Activated CD4-positive, alpha-beta T cell treated with anti-CD3 and anti-CD28 coated beads, Interleukin-10, Interleukin-2, amounts not matched to agents 100 ng/mL and 50 ng/mL, durations not matched to agents 16 hours and 8 hours (primary cell): ENCODE measurements at regions not wholly inside any gene's neighbourhood (a gene's known extent, or its start where the extent isn't known, plus 50 kb on each side); places are given as distances from the start of the nearest gene placed in this dataset.
A peak's percentile ranks its signal among the peaks of the same experiment; 100 is the strongest.
"Not testable (repeated sequence)": the region's sequence is repeated elsewhere in the genome, so short reads cannot be mapped to it uniquely, and the experiment has no call there.

Experiments
- DNase-seq: peaks from one replicate; pipeline ENCODE4 v3.0.0-alpha.2; 2020

DNA sequence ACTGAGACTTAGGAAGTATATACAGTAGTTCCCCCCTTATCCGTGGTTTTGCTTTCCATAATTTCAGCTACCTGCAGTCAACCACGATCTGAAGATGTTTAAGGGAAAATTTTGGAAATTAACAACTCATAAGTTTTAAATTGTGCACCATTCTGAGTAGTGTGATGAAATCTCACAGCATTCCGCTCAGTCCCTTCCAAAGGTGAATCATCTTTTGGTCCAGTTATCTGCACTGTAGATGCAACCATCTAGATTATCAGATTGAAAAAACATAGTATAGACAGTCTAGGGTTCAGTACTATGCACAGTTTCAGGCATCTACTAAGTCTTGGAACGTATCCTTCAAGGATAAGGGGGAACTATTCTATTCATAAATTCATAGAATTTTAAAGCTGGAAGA is 109.0 kb downstream of the ANXA3 start:
- no peak for DNase-seq

DNA sequence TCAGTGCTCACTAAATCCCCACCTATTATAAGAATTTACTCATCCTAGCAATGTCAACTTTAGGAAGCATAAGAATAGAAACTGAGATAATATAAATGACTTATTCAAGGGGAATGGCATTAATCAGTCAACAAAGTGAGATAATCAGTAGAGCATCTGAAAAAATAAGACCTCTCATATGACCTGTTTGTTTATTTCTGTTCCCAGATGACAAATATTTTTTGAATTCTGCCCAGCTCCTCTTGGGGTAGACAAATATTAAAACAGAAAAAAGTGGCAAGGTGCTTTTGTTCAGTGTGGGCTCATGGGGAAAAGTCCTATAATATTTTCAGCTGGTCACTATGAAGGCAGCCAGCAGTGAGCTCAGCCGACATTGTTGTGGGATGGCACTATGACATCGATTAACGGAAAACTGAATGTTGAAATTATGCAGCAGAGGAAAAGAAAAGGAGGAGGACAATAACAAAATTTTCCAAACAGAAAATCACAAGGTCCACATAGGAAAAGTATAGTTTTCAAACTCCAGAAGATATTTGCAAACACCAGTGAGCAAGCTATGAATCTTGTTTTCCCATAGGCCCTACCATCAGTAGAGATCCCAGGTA is 109.6 kb downstream of the ANXA3 start:
- DNase-seq = no peak

DNA sequence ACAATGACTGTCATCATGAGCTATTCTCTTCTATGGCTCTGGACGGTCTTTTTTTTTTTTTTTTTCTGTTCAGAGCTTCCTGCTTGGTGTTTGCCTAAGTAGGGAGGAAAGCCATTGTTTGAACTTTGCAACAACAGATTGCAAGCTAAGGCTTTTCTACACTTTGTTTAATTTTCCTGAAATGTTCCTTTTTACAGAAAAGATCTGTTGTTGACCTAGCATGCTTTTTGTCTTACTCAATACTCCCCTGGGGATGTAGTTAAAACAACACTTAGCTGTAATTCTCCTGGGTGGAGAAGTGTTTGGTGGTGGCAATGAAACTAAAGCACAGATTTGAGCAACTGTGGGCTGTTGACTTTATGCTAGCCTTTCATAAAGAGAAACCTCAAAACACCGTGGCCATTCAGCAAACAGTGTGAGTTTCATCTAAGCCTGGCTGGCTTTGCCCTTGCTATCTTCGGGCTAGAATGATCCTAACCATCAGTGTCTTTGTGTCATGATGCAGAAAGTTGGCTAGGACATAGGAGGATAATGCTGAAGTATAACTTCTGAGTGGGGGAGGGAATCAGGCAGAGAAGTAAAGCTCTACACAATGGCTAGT is 110.5 kb downstream of the ANXA3 start:
- DNase-seq = peak; percentile 72

DNA sequence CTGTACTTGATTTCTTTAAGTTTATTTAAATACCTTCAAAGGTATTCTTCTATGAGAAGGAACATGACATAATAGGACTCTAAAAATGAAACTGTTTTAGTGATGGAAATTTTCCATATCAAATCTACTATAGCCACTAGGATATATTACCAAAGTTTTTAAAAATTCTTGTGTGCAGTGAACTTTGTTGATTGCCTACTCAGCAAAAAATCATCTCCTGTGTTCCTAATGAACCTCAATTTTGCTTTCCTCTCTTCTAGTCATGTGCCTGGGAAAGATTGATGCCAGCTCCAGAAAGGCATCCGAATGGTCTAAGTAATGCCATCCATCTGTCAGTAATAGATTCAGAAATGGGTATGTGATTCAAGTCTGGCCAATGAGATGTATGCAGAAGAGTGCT is 111.1 kb downstream of the ANXA3 start:
- DNase-seq = no peak

DNA sequence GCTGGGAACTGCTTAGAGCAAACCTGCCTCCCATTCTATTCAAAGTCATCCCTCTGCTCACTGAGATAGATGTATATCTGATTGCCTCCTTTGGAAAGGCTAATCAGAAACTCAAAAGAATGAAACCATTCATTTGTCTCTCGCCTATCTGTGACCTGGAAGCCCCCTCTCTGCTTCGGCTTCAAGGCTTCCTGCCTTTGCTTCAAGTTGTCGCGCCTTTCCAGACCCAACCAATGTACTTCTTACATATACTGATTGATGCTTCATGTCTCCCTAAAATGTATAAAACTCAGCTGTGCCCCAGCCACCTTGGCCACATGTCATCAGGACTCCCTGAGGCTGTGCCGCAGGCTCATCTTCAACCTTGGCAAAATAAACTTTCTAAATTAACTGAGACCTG is 111.9 kb upstream of the BMP2K start:
- DNase-seq = not testable (repeated sequence)

DNA sequence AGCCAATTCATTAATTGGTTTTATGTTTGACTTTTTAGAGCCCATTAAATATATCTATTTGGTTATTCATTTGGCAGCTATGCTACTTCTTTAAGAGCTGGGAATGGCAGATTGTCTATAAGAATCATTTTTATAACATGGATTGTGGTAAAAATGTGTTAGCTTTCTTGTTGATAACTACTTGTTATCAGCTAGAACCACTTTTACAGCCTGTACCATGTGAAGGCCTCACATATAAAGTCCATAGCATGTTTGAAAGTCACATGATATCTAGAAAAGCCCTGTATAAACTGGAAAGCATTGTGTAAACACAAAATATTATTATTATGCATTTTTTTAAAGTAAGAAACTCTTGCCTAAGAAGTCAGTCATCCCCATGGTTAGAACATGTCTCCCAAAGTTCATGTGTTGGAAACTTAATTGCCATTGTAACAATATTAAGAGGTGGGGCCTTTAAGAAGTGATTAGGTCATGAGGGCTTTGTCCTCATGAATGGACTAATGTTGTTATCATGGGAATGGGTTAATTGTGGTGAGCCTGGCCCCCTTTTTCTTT is 110.9 kb upstream of the BMP2K start:
- DNase-seq = no peak

DNA sequence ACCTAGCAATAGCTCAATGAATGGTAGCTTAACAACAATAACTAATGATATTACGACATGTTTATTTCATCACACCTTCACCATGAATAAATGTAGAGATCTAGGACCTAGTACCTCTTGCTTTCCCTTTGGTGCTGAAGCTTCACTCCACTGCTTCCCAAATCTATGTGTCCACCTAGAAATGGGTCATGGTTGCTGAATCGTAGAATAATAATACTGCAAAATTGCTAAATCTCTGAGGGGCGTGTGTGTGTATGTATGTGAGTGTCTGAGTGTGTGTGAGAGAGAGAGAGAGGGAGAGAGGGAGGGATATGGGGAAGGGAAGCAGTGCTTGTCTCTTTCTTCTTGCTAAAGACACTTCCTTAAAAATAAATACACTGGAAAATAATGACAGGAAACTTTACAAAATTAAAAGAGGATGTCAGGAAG is 109.3 kb upstream of the BMP2K start:
- DNase-seq = no peak

DNA sequence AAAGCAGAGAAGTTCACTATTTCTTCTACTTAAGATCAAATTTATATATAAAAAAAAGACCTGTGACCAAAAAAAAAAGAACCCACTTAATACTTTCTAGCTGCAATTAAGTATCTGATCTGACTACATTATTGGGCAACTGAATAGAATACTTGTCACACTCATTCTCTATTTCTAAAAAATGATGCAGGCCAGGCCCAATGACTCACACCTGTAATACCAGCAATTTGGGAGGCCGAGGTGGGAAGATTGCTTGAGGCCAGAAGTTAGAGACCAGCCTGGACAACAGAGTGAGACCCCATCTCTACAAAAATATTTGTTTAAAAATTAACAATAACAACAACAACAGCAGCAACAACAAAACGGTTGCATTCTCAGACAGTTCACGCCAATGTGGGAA is 108.8 kb upstream of the BMP2K start:
- peak; percentile 28 for DNase-seq

DNA sequence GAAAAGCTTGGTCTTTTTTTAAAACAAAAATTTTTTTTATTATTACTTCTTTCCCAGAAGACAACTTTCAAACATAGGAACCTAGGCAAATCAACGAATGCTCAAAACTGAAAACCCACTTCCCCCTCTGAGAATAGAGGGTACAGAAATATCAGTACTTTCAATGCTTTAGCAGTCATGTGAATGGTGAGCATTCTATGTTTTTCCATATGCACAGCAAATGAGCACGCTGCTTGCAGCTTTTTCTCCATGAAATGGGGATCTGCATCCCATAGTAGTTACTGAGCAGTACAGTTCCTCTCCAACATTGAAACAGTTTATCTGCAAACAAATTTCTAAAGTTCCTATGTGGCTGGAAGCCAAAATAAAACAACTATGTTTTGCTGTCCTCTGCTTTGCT is 108.4 kb upstream of the BMP2K start:
- peak; percentile 56 for DNase-seq

DNA sequence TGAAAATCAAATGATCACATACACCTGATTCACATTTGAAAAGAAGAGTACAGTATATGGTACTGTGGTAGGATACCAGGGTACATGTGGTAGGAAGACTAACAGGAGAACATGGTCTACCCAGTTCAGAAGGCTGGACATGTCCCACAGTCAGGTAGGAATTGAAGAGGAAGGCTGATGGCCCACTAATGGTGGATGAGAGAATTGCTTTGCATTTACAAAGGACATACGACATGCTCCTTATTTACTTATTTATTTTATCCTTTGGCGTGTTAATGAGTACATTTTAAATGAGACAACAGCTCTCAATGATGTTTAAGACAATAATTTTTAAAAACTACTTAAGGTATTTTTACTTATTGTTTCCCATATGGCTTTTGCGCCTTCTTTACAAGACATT is 106.7 kb upstream of the BMP2K start:
- no peak for DNase-seq

DNA sequence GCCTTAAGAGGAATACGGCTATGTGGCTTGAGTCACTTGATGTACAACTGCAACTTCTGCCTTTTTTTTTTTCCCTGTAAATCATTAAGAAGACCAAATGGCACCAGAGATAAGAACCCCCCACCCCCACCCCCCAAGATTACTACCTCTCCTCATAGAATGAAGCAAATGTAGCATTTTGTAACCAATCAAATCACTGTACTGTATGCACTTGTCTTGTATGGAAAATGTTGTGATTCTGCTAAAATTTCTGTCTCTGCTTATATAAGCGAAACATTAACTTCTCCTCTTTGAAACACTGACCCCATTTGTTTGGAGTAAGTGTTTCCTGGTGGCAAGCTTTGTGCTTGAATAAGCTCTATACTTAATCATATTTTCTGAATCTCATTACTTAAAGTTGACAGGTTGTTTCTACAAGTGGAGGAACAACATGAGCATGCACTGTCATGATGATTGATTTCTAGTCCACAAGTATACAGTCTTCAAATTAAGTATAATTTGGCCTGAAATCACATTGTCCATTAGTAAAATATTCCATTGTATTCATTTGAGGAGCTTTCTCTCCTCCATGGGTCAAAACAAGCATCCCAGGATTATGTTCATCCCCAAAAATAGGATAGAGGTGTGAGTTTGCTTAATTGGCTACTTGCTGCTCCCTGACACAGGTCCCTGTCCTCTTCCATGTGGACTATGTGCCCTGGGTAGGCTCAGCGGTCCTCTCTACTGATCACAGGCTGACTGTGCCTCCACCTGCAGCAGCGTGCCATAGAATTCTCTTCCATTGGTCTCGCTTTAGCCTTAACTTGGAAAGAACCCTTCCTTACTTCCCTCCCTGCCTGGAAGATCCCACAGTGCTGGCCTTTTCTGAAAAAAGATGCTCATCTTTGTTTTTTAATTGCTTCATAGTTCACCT is 104.0 kb upstream of the BMP2K start:
- no peak for DNase-seq

DNA sequence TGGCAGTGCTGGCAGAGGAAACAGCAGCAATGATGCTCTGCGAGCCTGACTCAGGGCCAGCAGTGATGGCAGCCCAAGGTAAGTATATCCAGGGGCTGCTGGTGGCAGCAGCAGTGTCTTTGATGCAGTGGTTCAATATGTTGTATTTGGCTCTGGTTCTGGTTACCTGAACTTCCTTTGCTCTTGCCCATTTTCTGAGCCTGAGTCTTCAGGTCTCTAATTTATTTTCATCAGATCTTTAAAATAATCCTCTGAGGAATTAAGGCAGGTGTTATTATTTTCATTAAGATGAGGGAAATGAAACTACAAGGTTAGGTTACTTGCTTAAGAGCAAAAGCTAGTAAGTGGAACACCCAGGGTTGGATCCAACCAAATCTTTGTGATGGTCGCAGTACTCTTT is 102.8 kb upstream of the BMP2K start:
- DNase-seq = no peak

DNA sequence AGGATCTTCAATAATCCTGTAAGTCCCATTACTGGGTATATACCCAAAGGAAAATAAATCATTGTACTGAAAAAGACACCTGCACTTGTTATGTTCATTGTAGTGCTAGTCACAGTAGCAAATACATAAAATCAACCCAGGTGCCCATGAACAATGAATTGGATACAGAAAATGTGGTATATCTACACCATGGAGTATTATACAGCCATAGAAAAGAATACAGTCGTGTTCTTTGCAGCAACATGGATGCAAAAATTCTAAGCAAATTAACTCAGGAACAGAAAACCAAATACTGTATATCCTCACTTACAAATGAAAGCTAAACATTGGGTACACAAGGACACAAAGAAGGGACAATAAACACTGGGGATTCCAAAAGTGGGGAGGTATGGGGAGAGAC is 100.8 kb upstream of the BMP2K start:
- no peak for DNase-seq

DNA sequence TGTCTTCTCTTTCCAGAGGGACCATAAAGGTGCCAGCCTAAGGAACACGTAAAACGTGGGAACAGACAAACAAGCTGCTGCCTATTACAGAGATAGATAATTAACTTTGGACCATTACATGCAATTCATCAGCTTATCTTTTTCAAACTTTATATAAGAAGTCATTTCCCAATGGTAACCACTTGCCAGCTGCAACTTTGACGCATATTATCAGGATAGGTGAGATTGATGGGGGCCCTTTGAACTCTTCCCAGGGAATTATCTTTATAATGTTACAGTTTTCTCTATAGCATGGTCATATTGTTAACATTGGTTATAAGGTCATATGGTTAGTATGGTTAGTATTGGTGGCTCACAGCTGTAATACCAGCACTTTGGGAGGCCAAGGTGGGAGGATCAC is 94.1 kb upstream of the BMP2K start:
- DNase-seq = no peak

DNA sequence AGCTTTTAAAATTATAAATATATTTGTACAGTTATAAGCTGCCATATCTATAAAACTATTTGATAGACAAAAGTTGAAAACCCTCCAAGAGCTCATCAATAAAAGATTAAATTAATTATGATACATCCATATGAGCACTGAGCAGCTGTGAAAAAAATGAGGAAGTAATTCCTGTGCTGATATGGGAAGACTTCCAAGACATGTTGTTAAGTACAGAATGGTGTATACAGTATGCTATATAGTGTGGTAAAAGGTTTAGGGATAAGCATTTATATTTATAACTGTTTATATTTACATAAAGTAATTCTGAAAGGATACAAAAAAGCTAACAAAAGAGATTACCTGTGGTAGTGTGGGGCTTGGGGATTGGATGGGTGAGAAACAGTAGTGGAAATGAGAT is 92.8 kb upstream of the BMP2K start:
- DNase-seq = no peak

DNA sequence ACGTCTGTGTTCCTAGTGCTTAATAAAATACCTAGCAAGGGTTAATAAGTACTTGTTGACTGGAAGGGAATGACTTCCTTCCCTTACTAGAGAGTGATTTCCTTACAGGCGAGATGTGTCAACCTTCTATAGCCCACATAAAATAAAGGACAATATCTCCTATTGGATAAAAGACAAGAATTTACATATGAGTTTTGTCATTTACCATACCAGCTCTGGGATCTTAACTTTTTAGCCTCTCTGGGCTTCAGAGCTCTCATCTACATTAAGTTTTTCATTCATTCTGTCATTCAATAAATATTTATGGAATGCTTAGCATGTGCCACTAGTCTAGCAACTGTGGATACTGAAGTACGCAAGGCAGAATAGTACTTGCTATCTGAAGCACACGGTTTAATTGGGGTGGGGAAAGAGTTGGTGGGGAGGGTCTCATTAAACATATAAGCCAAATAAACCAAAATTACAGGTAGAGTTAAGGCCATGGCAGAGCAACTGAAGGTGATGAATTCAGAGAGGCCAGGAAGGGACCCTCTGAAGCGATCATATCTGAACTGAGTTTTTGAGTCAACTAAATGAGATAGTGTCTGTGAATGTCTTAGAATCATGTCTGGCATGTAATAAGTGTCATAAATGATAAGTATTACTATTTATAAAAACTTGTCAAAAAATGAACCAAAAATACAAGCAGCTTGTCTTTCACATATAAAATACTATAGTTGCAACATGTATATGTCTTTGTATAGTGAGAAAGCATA is 91.6 kb upstream of the BMP2K start:
- no peak for DNase-seq

DNA sequence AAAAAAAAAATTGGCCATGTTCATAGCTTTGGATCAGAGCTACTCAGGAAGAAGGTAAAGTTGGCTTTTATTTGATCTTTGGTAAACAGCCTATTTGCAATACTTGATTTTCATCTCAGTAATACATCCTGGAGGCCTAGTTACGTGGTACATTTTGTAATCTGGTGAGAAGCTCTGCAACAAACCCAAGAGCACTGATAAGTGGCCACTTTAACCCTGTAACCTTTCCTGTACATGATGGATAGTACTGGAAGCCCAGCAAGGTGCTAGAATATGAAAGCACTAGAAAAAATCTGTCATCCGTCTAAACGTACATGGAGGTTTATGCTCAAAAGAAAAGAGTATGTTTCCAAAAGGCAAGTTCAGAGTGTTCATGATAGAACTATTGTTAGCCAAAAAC is 88.3 kb upstream of the BMP2K start:
- DNase-seq = no peak

DNA sequence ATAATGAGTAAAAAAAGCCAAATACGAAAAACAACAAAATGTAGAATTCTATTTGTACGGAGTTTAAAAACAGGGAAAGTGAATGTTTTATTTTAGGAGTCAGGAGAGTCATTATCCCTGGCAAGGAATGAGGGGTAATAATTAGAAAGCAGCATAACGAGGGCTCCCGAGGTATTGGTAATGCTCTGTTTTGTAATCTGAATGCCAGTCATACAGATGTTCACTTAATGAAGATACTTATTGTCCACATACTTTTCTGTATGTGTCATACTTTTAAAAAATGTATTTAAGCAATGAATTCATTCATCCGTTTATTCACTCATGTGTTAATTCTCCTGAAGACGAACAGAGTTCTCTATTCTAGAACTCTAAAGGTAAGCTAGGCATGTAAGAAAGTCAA is 87.8 kb upstream of the BMP2K start:
- no peak for DNase-seq

DNA sequence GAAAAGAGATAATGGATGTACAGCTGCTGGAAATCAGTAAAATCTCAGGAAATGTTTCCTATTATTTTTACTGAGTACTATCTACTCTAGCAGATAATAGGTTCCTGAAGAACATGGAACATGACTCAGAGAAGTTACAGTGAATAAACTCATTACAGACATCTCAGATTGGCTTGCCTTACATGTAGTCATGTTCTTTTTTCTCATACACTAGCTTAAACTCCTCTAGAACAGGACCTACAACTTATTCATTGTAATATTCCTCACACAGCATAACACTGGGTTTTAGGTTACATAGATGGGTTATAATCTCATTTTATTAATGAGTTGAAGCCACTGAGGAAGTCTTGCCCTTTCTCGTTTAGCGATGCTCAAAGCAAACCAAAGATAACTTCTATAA is 86.9 kb upstream of the BMP2K start:
- no peak for DNase-seq

DNA sequence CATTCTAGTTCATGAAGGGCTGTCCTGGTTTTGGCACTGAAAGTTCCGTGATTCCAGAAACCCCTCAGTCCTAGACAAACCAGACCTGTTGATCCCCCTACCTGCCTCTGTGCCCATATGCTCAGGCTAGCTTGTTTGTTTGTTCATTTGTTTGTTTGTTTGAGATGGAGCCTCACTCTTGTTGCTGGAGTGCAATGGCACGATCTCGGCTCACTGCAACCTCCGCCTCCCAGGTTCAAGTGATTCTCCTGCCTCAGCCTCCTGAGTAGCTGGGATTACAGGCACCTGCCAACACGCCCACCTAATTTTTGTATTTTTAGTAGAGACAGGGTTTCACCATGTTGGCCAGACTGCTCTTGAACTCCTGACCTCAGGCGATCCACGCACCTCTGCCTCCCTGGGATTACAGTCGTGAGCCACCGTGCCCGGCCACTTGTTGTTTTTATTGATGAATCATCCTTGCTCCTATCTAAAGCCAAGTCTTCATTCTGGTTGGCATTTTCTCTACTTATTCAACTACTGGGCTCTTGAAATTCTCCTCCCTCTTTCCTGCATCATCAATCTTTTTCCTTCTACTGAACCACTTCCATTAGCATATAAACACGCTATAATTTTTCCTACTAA is 86.3 kb upstream of the BMP2K start:
- DNase-seq = no peak

DNA sequence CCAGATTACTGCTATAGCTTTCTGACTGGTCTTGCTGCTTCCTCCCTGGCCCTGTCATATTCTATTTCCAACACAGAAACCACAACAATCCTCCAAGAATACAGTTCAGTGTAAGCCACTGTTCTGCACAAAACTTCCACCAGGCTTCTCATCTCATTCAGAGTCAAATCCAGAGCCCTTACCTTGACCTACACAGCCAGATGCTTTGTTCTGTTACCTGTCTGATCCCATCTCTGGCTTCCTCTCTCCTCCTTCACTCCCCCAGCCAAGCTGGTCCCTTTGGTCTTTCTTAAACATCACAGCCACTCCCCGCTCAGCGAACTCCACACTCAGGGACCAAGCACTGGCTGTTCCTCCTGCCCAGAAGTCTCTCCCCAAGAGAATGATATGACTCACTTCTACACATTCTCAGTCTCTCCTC is 84.8 kb upstream of the BMP2K start:
- no peak for DNase-seq

DNA sequence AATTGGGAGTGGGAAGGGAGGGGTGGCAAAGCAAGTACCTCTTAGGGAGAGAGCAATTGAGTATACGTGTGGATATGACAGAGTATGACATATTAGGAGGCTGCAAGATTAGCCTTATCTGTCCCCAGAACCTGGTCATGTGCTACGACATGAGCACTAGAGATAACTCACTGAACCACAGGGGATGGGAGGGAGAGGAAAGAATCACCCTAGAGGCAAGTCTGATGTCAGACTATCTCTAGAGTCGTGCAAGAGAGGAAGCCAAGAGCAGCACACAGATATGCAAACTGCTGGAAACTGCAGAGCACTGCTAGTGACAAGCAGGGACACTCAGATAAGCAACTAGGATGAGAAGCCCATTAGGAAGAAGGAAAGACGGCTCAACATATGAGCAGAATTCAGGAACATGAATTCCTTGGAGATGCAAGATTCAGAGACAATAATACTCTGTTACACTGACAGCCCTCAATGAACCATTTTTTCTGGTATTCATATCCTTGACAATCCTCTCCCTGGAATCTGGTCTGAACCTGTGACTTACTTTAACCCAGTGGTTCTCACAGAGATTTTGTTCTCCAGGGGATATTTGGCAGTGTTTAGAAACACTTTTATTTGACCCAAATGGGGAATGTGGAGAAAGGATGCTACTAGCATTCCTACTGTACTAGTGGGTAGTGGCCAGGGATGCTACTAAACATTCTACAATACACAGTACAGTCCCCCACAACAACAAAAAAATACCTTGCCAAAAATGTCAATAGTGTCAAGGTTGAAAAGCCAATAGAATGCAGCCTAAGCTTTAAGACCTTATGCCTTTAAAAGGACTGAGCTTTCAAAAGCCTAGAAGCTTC is 84.0 kb upstream of the BMP2K start:
- DNase-seq = peak; percentile 7
